ENCODE measurements at regions not wholly inside any gene's neighbourhood (a gene's known extent, or its start where the extent isn't known, plus 50 kb on each side); places are given as distances from the start of the nearest gene placed in this dataset.
"Not testable (repeated sequence)": the region's sequence is repeated elsewhere in the genome, so short reads cannot be mapped to it uniquely, and the experiment has no call there.

- Mint-ChIP-seq H3K4me3 (no peak overlapping the region), H3K27ac (no peak overlapping the region), H3K4me1 (ENCODE audit: low read depth) (no peaks in the 10 kb centered on the region), H3K27me3 (ENCODE audit: low read depth) (no peaks in the 10 kb centered on the region), H3K9me3 (peaks cover 3% of the 10 kb centered on the region), H3K36me3 (ENCODE audit: low read depth) (no peaks in the 10 kb centered on the region)
- DNase-seq (ENCODE audit: low spot score), result no peak
Measured at GRCh38 chr4:134944115-134944514, 742.5 kb upstream of the PABPC4L start.

DNA sequence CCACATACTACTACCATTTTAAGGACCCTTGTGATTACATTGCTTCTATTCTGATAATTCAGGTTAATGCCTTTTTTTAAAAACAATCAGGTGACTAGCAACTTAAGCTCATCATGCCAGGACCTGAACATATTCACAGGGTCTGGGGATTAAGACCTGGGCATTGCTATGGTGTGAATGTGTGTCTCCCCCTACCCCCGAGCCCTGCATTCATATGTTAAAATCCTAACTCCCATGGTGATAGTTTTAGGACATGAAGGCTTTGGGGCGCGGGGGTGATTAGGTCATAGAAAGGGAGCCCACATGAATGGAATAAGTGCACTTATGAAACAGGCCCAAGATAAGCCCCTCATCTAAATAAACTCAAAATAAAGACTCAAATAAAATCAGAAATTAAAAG lies 734.4 kb upstream of the PABPC4L start:
- Mint-ChIP-seq H3K4me1 (ENCODE audit: low read depth) (no peaks in the 10 kb centered on the region), H3K27ac (no peak overlapping the region), H3K36me3 (ENCODE audit: low read depth) (no peaks in the 10 kb centered on the region), H3K27me3 (ENCODE audit: low read depth) (no peaks in the 10 kb centered on the region), H3K4me3 (no peak overlapping the region), H3K9me3 (no peaks in the 10 kb centered on the region)
- no peak for DNase-seq (ENCODE audit: low spot score)

GRCh38 chr4:134935320-134935719 lies 733.7 kb upstream of the PABPC4L start:
- Mint-ChIP-seq H3K27me3 (ENCODE audit: low read depth) (no peaks in the 10 kb centered on the region), H3K36me3 (ENCODE audit: low read depth) (no peaks in the 10 kb centered on the region), H3K4me1 (ENCODE audit: low read depth) (no peaks in the 10 kb centered on the region), H3K27ac (no peak overlapping the region), H3K9me3 (no peaks in the 10 kb centered on the region), H3K4me3 (no peak overlapping the region)
- no peak for DNase-seq (ENCODE audit: low spot score)

GRCh38 chr4:134934036-134934808 lies 732.6 kb upstream of the PABPC4L start:
- Mint-ChIP-seq H3K9me3 (no peaks in the 10 kb centered on the region), H3K27me3 (ENCODE audit: low read depth) (no peaks in the 10 kb centered on the region), H3K27ac (no peak overlapping the region), H3K36me3 (ENCODE audit: low read depth) (no peaks in the 10 kb centered on the region), H3K4me1 (ENCODE audit: low read depth) (no peaks in the 10 kb centered on the region), H3K4me3 (no peak overlapping the region)
- no peak for DNase-seq (ENCODE audit: low spot score)

GRCh38 chr4:134915355-134915754 lies 713.8 kb upstream of the PABPC4L start:
- Mint-ChIP-seq H3K27me3 (ENCODE audit: low read depth) (no peaks in the 10 kb centered on the region), H3K27ac (no peak overlapping the region)

GRCh38 chr4:134914250-134914649 lies 712.7 kb upstream of the PABPC4L start:
- not testable (repeated sequence) for H3K4me1 Mint-ChIP-seq (ENCODE audit: low read depth); DNase-seq (ENCODE audit: low spot score); H3K4me3 Mint-ChIP-seq; H3K27me3 Mint-ChIP-seq (ENCODE audit: low read depth); H3K27ac Mint-ChIP-seq; H3K36me3 Mint-ChIP-seq (ENCODE audit: low read depth)
- H3K9me3 Mint-ChIP-seq, result peaks cover 10% of the 10 kb centered on the region

More at GRCh38 chr4:134915355-134915754, 713.8 kb upstream of the PABPC4L start:
- Mint-ChIP-seq H3K4me1 (ENCODE audit: low read depth) (no peaks in the 10 kb centered on the region), H3K9me3 (peaks cover 10% of the 10 kb centered on the region), H3K4me3 (no peak overlapping the region), H3K36me3 (ENCODE audit: low read depth) (no peaks in the 10 kb centered on the region)
- DNase-seq (ENCODE audit: low spot score), result no peak

DNA sequence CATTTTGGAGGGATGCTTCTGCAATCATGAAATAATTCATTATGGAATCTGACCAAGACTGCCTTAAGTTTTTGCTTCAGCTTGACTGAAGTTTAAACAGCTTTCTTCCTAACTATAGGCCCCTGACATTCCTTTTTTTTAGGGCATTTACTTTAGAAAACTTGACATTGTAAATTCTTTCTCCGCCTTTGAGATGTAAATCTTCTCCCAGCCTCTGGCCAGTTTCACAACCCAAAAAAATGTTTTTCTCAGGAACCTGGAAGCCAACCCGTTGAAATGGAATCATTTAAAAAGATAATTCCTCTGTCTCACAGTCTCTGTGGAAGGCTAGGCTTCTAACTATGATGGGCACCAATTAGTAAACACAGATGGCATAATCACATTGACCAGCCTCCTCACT lies 710.4 kb upstream of the PABPC4L start:
- peaks cover 7% of the 10 kb centered on the region for H3K9me3 Mint-ChIP-seq
- H3K4me3 Mint-ChIP-seq, result no peak overlapping the region
- H3K4me1 Mint-ChIP-seq (ENCODE audit: low read depth), result no peaks in the 10 kb centered on the region
- no peaks in the 10 kb centered on the region for H3K27me3 Mint-ChIP-seq (ENCODE audit: low read depth)
- H3K27ac Mint-ChIP-seq, result no peak overlapping the region
- no peaks in the 10 kb centered on the region for H3K36me3 Mint-ChIP-seq (ENCODE audit: low read depth)
- no peak for DNase-seq (ENCODE audit: low spot score)

DNA sequence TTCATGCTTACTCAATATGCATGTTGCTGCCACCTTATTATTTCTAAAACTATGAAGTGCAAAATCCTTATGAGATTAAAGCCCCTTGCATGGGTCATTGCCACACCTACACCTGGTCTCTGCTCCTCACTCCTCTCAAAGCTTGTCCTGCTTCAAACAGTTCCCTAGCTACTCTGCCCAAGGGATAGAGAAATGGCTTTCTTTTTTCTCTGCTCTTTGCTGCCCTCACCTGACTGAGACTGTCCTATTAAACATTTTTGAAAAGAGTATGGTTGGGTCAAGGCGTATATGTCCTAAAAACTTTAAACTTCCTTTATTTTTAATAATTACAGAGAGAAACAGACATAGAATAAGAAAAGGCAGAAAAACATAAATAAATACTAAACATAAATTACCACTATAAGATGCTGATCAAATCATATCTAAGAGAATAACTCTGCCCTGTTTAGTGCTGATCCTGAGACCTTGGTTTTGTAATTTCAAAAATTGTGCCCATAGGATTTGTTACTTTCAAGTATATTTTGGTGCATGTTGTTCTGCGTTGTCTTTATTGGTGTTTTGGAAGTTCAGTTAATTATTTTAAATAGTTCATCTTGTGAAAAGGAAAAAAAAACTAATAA lies 704.9 kb upstream of the PABPC4L start:
- Mint-ChIP-seq H3K4me3 (no peak overlapping the region), H3K9me3 (peaks cover 14% of the 10 kb centered on the region), H3K27me3 (ENCODE audit: low read depth) (no peaks in the 10 kb centered on the region), H3K4me1 (ENCODE audit: low read depth) (no peaks in the 10 kb centered on the region), H3K36me3 (ENCODE audit: low read depth) (no peaks in the 10 kb centered on the region), H3K27ac (no peak overlapping the region)
- no peak for DNase-seq (ENCODE audit: low spot score)

DNA sequence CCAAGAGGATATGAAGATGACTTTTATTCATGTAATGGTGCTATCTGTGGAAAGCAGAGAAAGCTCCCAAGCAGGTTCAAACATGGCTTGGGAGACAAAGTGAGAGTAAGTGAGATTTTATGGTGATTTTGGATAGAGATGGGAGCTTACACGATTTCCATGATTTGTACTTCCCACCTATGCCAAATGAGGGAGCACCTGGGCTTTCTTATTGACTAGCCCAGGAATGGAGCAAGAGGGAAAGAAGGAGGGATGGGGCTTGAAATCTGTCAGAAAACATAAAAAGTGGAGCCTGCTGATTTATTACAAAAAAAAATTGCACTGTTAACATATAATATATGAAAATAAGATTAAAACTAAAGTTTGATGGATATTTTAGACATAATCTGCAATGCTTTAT lies 703.5 kb upstream of the PABPC4L start:
- H3K4me3 Mint-ChIP-seq, result no peak overlapping the region
- no peaks in the 10 kb centered on the region for H3K36me3 Mint-ChIP-seq (ENCODE audit: low read depth)
- no peaks in the 10 kb centered on the region for H3K27me3 Mint-ChIP-seq (ENCODE audit: low read depth)
- no peak overlapping the region for H3K27ac Mint-ChIP-seq
- H3K9me3 Mint-ChIP-seq, result peaks cover 14% of the 10 kb centered on the region
- H3K4me1 Mint-ChIP-seq (ENCODE audit: low read depth), result no peaks in the 10 kb centered on the region
- DNase-seq (ENCODE audit: low spot score), result no peak

GRCh38 chr4:134888156-134888555 lies 686.6 kb upstream of the PABPC4L start:
- H3K36me3 Mint-ChIP-seq (ENCODE audit: low read depth), result no peaks in the 10 kb centered on the region
- H3K9me3 Mint-ChIP-seq, result no peaks in the 10 kb centered on the region
- DNase-seq (ENCODE audit: low spot score), result no peak
- no peaks in the 10 kb centered on the region for H3K4me1 Mint-ChIP-seq (ENCODE audit: low read depth)
- H3K27me3 Mint-ChIP-seq (ENCODE audit: low read depth), result no peaks in the 10 kb centered on the region
- no peak overlapping the region for H3K4me3 Mint-ChIP-seq
- no peak overlapping the region for H3K27ac Mint-ChIP-seq

- H3K4me3 Mint-ChIP-seq, result no peak overlapping the region
- H3K27me3 Mint-ChIP-seq (ENCODE audit: low read depth), result no peaks in the 10 kb centered on the region
Measured at GRCh38 chr4:134885436-134885835, 683.8 kb upstream of the PABPC4L start.

DNA sequence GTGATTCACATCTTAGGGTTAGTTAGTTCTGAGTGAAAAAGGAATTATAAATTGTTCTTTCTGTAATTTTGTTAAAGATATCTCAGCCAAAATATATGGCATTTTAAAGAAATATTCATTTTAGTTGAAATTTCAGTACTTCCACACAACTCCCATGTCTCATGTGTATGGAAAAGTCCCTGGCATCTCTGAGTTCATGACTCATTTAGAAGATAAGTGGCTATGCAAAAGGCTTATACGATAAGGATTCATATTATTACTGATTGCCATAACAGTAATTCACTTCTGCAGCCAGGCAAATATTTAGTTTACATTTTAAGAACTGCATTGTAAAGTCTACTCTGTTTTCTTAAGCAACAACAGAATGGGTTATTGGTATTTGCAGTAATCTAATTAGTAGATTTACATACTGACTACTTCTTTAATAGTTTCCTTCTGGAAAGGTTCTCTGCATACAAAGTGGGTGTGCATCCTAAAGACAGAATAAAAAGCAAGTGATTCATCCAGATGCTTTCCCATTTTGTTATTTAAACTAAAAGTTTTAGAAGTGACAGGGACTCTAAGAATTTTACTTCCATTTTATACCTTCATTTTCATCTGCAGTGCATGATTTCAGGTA lies 682.4 kb upstream of the PABPC4L start:
- DNase-seq (ENCODE audit: low spot score), result no peak
- Mint-ChIP-seq H3K27ac (no peak overlapping the region), H3K27me3 (ENCODE audit: low read depth) (no peaks in the 10 kb centered on the region), H3K9me3 (peaks cover 4% of the 10 kb centered on the region), H3K36me3 (ENCODE audit: low read depth) (no peaks in the 10 kb centered on the region), H3K4me3 (no peak overlapping the region), H3K4me1 (ENCODE audit: low read depth) (no peaks in the 10 kb centered on the region)

More at GRCh38 chr4:134885436-134885835, 683.8 kb upstream of the PABPC4L start:
- Mint-ChIP-seq H3K36me3 (ENCODE audit: low read depth) (no peaks in the 10 kb centered on the region), H3K4me1 (ENCODE audit: low read depth) (no peaks in the 10 kb centered on the region), H3K27ac (no peak overlapping the region), H3K9me3 (peaks cover 4% of the 10 kb centered on the region)
- no peak for DNase-seq (ENCODE audit: low spot score)

- H3K27me3 Mint-ChIP-seq (ENCODE audit: low read depth), result no peaks in the 10 kb centered on the region
- H3K9me3 Mint-ChIP-seq, result peaks cover 4% of the 10 kb centered on the region
- H3K36me3 Mint-ChIP-seq (ENCODE audit: low read depth), result no peaks in the 10 kb centered on the region
- H3K27ac Mint-ChIP-seq, result no peak overlapping the region
- H3K4me3 Mint-ChIP-seq, result no peak overlapping the region
- DNase-seq (ENCODE audit: low spot score), result no peak
- H3K4me1 Mint-ChIP-seq (ENCODE audit: low read depth), result no peaks in the 10 kb centered on the region
Measured at GRCh38 chr4:134879019-134879418, 677.4 kb upstream of the PABPC4L start.

GRCh38 chr4:134867027-134867426 lies 665.4 kb upstream of the PABPC4L start:
- Mint-ChIP-seq H3K27me3 (ENCODE audit: low read depth) (no peaks in the 10 kb centered on the region), H3K4me3 (no peak overlapping the region), H3K4me1 (ENCODE audit: low read depth) (no peaks in the 10 kb centered on the region), H3K27ac (no peak overlapping the region), H3K9me3 (peaks cover 18% of the 10 kb centered on the region), H3K36me3 (ENCODE audit: low read depth) (no peaks in the 10 kb centered on the region)
- DNase-seq (ENCODE audit: low spot score), result no peak
